ENCODE measurements at regions not wholly inside any gene's neighbourhood (a gene's known extent, or its start where the extent isn't known, plus 50 kb on each side); places are given as distances from the start of the nearest gene placed in this dataset.
"Not testable (repeated sequence)": the region's sequence is repeated elsewhere in the genome, so short reads cannot be mapped to it uniquely, and the experiment has no call there.

GRCh38 chr14:84490081-84490480 is 1039.9 kb upstream of the FLRT2 start:
- no peak overlapping the region for H3K27ac Mint-ChIP-seq (ENCODE audit: unreplicated experiment)
- H3K36me3 Mint-ChIP-seq (ENCODE audit: unreplicated experiment): no peaks in the 10 kb centered on the region
- peaks cover 8% of the 10 kb centered on the region for H3K4me1 Mint-ChIP-seq (ENCODE audit: unreplicated experiment)
- no peak for DNase-seq (ENCODE audit: extremely low spot score, unreplicated experiment)
- no peak for TF ChIP-seq CTCF (IDR thresholded peaks at IDR 0.05)
- H3K27me3 Mint-ChIP-seq (ENCODE audit: unreplicated experiment): no peaks in the 10 kb centered on the region
- H3K4me3 Mint-ChIP-seq (ENCODE audit: unreplicated experiment): no peak overlapping the region
- H3K9me3 Mint-ChIP-seq (ENCODE audit: unreplicated experiment): no peaks in the 10 kb centered on the region

GRCh38 chr14:84492685-84493084 is 1037.3 kb upstream of the FLRT2 start:
- Mint-ChIP-seq H3K9me3 (ENCODE audit: unreplicated experiment) (no peaks in the 10 kb centered on the region), H3K27me3 (ENCODE audit: unreplicated experiment) (no peaks in the 10 kb centered on the region), H3K4me1 (ENCODE audit: unreplicated experiment) (peaks cover 12% of the 10 kb centered on the region), H3K4me3 (ENCODE audit: unreplicated experiment) (no peak overlapping the region), H3K27ac (ENCODE audit: unreplicated experiment) (no peak overlapping the region), H3K36me3 (ENCODE audit: unreplicated experiment) (no peaks in the 10 kb centered on the region)
- TF ChIP-seq CTCF (IDR thresholded peaks at IDR 0.05): no peak
- DNase-seq (ENCODE audit: extremely low spot score, unreplicated experiment): no peak

- DNase-seq (ENCODE audit: extremely low spot score, unreplicated experiment): no peak
- Mint-ChIP-seq H3K4me1 (ENCODE audit: unreplicated experiment) (peaks cover 22% of the 10 kb centered on the region), H3K4me3 (ENCODE audit: unreplicated experiment) (no peak overlapping the region), H3K27me3 (ENCODE audit: unreplicated experiment) (no peaks in the 10 kb centered on the region), H3K36me3 (ENCODE audit: unreplicated experiment) (no peaks in the 10 kb centered on the region), H3K9me3 (ENCODE audit: unreplicated experiment) (no peaks in the 10 kb centered on the region), H3K27ac (ENCODE audit: unreplicated experiment) (no peak overlapping the region)
- peak; percentile 17 for TF ChIP-seq CTCF (IDR thresholded peaks at IDR 0.05)
These were observed 1036.2 kb upstream of the FLRT2 start for GRCh38 chr14:84493779-84494178.

GRCh38 chr14:84496677-84497076 is 1033.3 kb upstream of the FLRT2 start:
- Mint-ChIP-seq H3K9me3 (ENCODE audit: unreplicated experiment) (no peaks in the 10 kb centered on the region), H3K27ac (ENCODE audit: unreplicated experiment) (no peak overlapping the region), H3K4me3 (ENCODE audit: unreplicated experiment) (no peak overlapping the region), H3K4me1 (ENCODE audit: unreplicated experiment) (peaks cover 22% of the 10 kb centered on the region), H3K36me3 (ENCODE audit: unreplicated experiment) (no peaks in the 10 kb centered on the region), H3K27me3 (ENCODE audit: unreplicated experiment) (no peaks in the 10 kb centered on the region)
- TF ChIP-seq CTCF (IDR thresholded peaks at IDR 0.05): no peak
- no peak for DNase-seq (ENCODE audit: extremely low spot score, unreplicated experiment)

- H3K27me3 Mint-ChIP-seq (ENCODE audit: unreplicated experiment); H3K36me3 Mint-ChIP-seq (ENCODE audit: unreplicated experiment); H3K4me3 Mint-ChIP-seq (ENCODE audit: unreplicated experiment); H3K27ac Mint-ChIP-seq (ENCODE audit: unreplicated experiment); DNase-seq (ENCODE audit: extremely low spot score, unreplicated experiment); H3K4me1 Mint-ChIP-seq (ENCODE audit: unreplicated experiment): not testable (repeated sequence)
- peaks cover 21% of the 10 kb centered on the region for H3K9me3 Mint-ChIP-seq (ENCODE audit: unreplicated experiment)
These were observed 1017.1 kb upstream of the FLRT2 start for GRCh38 chr14:84512823-84513222.

- no peak for TF ChIP-seq CTCF (IDR thresholded peaks at IDR 0.05)
- Mint-ChIP-seq H3K36me3 (ENCODE audit: unreplicated experiment) (no peaks in the 10 kb centered on the region), H3K27me3 (ENCODE audit: unreplicated experiment) (no peaks in the 10 kb centered on the region), H3K4me1 (ENCODE audit: unreplicated experiment) (peaks cover 31% of the 10 kb centered on the region), H3K4me3 (ENCODE audit: unreplicated experiment) (no peak overlapping the region), H3K27ac (ENCODE audit: unreplicated experiment) (no peak overlapping the region), H3K9me3 (ENCODE audit: unreplicated experiment) (peaks cover 13% of the 10 kb centered on the region)
- no peak for DNase-seq (ENCODE audit: extremely low spot score, unreplicated experiment)
These were observed 1010.1 kb upstream of the FLRT2 start for GRCh38 chr14:84519836-84520235.

Measured in osteocyte (in vitro differentiated cells).